ENCODE measurements at regions not wholly inside any gene's neighbourhood (a gene's known extent, or its start where the extent isn't known, plus 50 kb on each side); places are given as distances from the start of the nearest gene placed in this dataset.

DNA sequence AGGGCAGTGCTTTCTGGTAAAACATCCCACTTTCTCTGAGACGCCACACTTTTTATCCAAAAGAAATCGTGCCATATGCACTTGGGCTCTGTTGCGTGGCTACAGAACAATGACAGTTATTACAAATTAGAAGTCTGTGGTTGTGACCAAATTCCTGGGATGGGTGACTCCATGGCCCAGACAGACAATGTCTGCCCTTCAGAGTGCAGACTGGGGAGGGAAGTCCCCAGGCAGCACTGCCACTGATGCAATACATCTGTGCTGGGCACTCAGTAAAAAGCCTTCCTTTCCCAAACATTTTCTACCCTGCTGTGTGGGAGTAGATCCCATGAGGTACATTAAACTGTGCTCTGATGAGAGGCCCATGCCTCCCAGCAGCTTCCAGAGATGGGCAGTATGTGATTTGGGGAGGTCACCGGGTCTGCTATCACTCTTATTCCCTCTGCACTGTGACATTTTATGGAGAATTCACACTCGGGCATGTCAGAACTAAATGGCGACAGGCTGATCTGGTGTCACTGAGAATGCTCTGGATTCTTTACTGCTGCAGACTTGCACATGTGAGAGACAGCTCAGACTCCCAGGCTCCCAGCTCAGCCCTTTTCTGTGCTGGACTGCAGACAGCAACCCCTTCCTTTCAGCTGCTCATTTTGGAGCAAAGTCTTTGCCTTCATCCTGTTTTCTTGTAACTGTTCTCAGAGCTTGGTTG lies 243.5 kb upstream of the ZNF32 start:
- H3K9me3 Mint-ChIP-seq: no peaks in the 10 kb centered on the region
- Histone ChIP-seq H3K9me3 (ENCODE audit: control insufficient read depth, insufficient read depth, low read length) (no peaks in the 10 kb centered on the region), H3K4me1 (ENCODE audit: control insufficient read depth, insufficient read depth, low read length) (no peaks in the 10 kb centered on the region), H3K27me3 (ENCODE audit: control insufficient read depth, insufficient read depth, low read length) (peaks cover 10% of the 10 kb centered on the region), H3K27ac (ENCODE audit: low read length) (no peak overlapping the region), H3K4me3 (ENCODE audit: low read length) (no peak overlapping the region), H3K36me3 (ENCODE audit: control insufficient read depth, insufficient read depth, low read length) (no peaks in the 10 kb centered on the region)
- H3K27ac Mint-ChIP-seq: no peak overlapping the region
- H3K4me3 Mint-ChIP-seq: no peak overlapping the region
- 88% methylated on average over 6 of the region's 6 CpGs for WGBS (ENCODE audit: insufficient coverage)
- no peaks in the 10 kb centered on the region for H3K4me1 Mint-ChIP-seq
- peaks cover 24 to 52% of the 10 kb centered on the region in 2 donors for H3K27me3 Mint-ChIP-seq (ENCODE audit: low read depth in 2 of 2)
- no peaks in the 10 kb centered on the region for H3K36me3 Mint-ChIP-seq
- TF ChIP-seq, protein P1, sequence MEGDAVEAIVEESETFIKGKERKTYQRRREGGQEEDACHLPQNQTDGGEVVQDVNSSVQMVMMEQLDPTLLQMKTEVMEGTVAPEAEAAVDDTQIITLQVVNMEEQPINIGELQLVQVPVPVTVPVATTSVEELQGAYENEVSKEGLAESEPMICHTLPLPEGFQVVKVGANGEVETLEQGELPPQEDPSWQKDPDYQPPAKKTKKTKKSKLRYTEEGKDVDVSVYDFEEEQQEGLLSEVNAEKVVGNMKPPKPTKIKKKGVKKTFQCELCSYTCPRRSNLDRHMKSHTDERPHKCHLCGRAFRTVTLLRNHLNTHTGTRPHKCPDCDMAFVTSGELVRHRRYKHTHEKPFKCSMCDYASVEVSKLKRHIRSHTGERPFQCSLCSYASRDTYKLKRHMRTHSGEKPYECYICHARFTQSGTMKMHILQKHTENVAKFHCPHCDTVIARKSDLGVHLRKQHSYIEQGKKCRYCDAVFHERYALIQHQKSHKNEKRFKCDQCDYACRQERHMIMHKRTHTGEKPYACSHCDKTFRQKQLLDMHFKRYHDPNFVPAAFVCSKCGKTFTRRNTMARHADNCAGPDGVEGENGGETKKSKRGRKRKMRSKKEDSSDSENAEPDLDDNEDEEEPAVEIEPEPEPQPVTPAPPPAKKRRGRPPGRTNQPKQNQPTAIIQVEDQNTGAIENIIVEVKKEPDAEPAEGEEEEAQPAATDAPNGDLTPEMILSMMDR (IDR thresholded peaks at IDR 0.05): no peak
- ATAC-seq (peak in 1 of 3 donors; percentile 21), DNase-seq (no peak)
- intact Hi-C loops (cut with micrococcal nuclease): no loop called here

DNA sequence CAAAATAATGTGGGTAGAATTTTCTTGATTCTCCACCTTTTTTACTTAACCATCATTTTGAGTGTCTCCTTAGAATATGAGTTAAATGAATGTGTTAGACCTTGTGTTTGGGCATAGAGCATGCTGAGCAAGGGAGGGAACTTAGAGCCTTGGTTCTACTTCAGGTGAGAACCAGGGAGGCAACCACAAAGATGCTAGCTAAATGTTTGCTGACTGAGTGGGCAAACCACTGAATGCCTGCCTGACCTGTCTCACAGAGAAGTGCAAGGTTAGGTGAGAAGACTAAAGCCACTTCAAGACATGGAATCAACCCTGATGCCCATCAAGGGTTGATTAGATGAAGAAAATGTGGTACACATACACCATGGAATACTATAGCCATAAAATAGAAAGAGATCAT lies 242.6 kb upstream of the ZNF32 start:
- Histone ChIP-seq H3K9me3 (ENCODE audit: control insufficient read depth, insufficient read depth, low read length) (no peaks in the 10 kb centered on the region), H3K4me3 (ENCODE audit: low read length) (no peak overlapping the region), H3K36me3 (ENCODE audit: control insufficient read depth, insufficient read depth, low read length) (no peaks in the 10 kb centered on the region), H3K4me1 (ENCODE audit: control insufficient read depth, insufficient read depth, low read length) (no peaks in the 10 kb centered on the region), H3K27me3 (ENCODE audit: control insufficient read depth, insufficient read depth, low read length) (peaks cover 10% of the 10 kb centered on the region), H3K27ac (ENCODE audit: low read length) (no peak overlapping the region)
- no peak overlapping the region for H3K27ac Mint-ChIP-seq
- ATAC-seq (no peak), DNase-seq (no peak)
- no peaks in the 10 kb centered on the region for H3K4me1 Mint-ChIP-seq
- TF ChIP-seq, protein P1 (IDR thresholded peaks at IDR 0.05): no peak
- H3K9me3 Mint-ChIP-seq: no peaks in the 10 kb centered on the region
- intact Hi-C loops (cut with micrococcal nuclease): no loop called here
- no peak overlapping the region for H3K4me3 Mint-ChIP-seq
- H3K27me3 Mint-ChIP-seq (ENCODE audit: low read depth in 2 of 2): peaks cover 24 to 56% of the 10 kb centered on the region in 2 donors
- no peaks in the 10 kb centered on the region for H3K36me3 Mint-ChIP-seq

DNA sequence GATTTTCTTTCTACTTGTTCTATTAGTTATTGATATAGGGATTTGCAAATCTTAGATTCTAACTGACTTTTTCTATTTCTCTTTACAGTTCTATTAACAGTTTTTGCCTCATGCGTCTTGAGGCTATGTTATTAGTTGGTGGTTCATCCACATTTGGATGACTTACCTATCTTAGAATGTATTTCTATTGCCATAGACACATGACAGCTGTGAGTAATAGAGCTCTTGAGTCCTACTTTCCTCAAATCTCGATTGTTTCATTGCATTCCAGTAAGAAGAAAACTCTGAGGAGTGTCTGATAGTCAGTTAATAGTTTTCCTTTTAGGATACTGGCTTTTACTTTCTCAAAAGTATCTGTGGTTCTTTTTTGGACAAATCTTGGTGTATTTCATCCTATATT lies 241.4 kb upstream of the ZNF32 start:
- Histone ChIP-seq H3K27ac (ENCODE audit: low read length) (no peak overlapping the region), H3K27me3 (ENCODE audit: control insufficient read depth, insufficient read depth, low read length) (peaks cover 8% of the 10 kb centered on the region), H3K4me1 (ENCODE audit: control insufficient read depth, insufficient read depth, low read length) (no peaks in the 10 kb centered on the region), H3K9me3 (ENCODE audit: control insufficient read depth, insufficient read depth, low read length) (no peaks in the 10 kb centered on the region), H3K36me3 (ENCODE audit: control insufficient read depth, insufficient read depth, low read length) (no peaks in the 10 kb centered on the region), H3K4me3 (ENCODE audit: low read length) (no peak overlapping the region)
- no peak overlapping the region for H3K27ac Mint-ChIP-seq
- WGBS (ENCODE audit: insufficient coverage): 100% methylated on average over 1 of the region's 2 CpGs
- TF ChIP-seq, protein P1 (IDR thresholded peaks at IDR 0.05): no peak
- no peak for DNase-seq
- no peaks in the 10 kb centered on the region for H3K9me3 Mint-ChIP-seq
- intact Hi-C loops (cut with micrococcal nuclease): no loop called here
- H3K27me3 Mint-ChIP-seq (ENCODE audit: low read depth in 2 of 2): peaks cover 24 to 48% of the 10 kb centered on the region in 2 donors
- no peak for ATAC-seq
- H3K4me3 Mint-ChIP-seq: no peak overlapping the region
- no peaks in the 10 kb centered on the region for H3K4me1 Mint-ChIP-seq
- no peaks in the 10 kb centered on the region for H3K36me3 Mint-ChIP-seq

DNA sequence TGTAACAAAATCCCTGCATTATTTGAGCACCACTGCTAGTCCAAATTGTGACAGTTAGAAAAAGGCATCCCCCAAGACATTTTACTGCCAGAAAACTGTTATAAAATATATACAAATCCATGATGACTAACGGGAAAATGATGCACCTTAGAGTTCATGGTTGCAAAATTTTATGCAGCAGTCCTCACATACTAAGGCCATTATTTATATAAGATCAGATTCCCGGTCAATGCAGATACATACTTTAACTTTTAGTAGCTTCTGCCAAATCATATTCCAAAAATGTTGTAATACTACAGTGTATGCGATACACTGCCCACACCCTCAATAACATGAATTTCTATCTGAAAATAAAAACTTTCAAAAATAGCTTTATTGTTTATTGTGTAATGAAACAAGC lies 239.9 kb upstream of the ZNF32 start:
- Histone ChIP-seq H3K9me3 (ENCODE audit: control insufficient read depth, insufficient read depth, low read length) (no peaks in the 10 kb centered on the region), H3K4me1 (ENCODE audit: control insufficient read depth, insufficient read depth, low read length) (no peaks in the 10 kb centered on the region), H3K36me3 (ENCODE audit: control insufficient read depth, insufficient read depth, low read length) (no peaks in the 10 kb centered on the region), H3K27ac (ENCODE audit: low read length) (no peak overlapping the region), H3K4me3 (ENCODE audit: low read length) (no peak overlapping the region), H3K27me3 (ENCODE audit: control insufficient read depth, insufficient read depth, low read length) (peaks cover 8% of the 10 kb centered on the region)
- intact Hi-C loops (cut with micrococcal nuclease): no loop called here
- H3K27ac Mint-ChIP-seq: no peak overlapping the region
- DNase-seq (no peak), ATAC-seq (no peak)
- H3K27me3 Mint-ChIP-seq (ENCODE audit: low read depth in 2 of 2): peaks cover 19 to 50% of the 10 kb centered on the region in 2 donors
- TF ChIP-seq, protein P1 (IDR thresholded peaks at IDR 0.05): no peak
- no peaks in the 10 kb centered on the region for H3K4me1 Mint-ChIP-seq
- 90% methylated on average over 3 of the region's 3 CpGs for WGBS (ENCODE audit: insufficient coverage)
- no peaks in the 10 kb centered on the region for H3K36me3 Mint-ChIP-seq
- H3K9me3 Mint-ChIP-seq: no peaks in the 10 kb centered on the region
- H3K4me3 Mint-ChIP-seq: no peak overlapping the region
